H1 (cell line): ENCODE measurements at regions not wholly inside any gene's neighbourhood (a gene's known extent, or its start where the extent isn't known, plus 50 kb on each side); places are given as distances from the start of the nearest gene placed in this dataset.

ENCODE experiments used
- EZH2 ChIP-seq: fragments of 200-600 bp; sonication (generic); IDR thresholded peaks from 2 replicates; pipeline ENCODE4 v1.7.1; 2012; ENCODE audit warnings: low read depth, mild to moderate bottlenecking, moderate library complexity, low read length, inconsistent platforms; ENCODE audit not compliant: severe bottlenecking
- TEAD4 ChIP-seq: IDR thresholded peaks from 2 replicates; pipeline ENCODE4 v1.6.1; 2012; ENCODE audit warnings: low read depth, low read length, inconsistent platforms, mixed read lengths

DNA sequence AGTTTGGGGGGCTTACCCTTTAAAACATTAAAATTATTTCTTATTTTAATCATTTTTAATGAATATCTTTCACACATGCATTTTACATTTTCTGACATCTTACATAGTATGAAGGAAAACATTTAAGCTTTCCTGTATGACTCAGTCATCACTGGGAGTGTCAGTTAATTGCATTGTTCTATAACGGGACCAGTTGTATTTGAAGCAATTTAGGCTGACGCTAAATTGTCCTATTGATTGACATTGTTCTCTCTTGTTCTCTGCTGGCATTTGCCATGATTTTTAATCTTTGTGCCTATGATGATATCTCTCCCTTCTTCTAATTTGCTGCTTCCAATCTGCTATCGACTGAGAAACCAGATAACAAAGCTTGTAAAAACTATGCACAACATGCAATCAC is 190.5 kb upstream of the PIRT start (continued):
- no peak for TF ChIP-seq TEAD4
- TF ChIP-seq EZH2: no peak
